Choroid plexus epithelial cell (primary cell): ENCODE measurements at regions not wholly inside any gene's neighbourhood (a gene's known extent, or its start where the extent isn't known, plus 50 kb on each side); places are given as distances from the start of the nearest gene placed in this dataset.

Experiments
- DNase-seq: peaks from one replicate; pipeline ENCODE4 v3.0.0-alpha.2; 2010; ENCODE audit warnings: low read depth
- H3K4me3 ChIP-seq: 2 replicates; pipeline ENCODE4 v1.5.1; 2011; ENCODE audit warnings: low read depth, mild to moderate bottlenecking, control low read depth, low read length, moderate library complexity
- TF ChIP-seq, protein P1 (sequence below): conservative IDR thresholded peaks from 2 replicates; pipeline ENCODE4 v1.5.1; 2011; ENCODE audit warnings: low read depth, mild to moderate bottlenecking, control low read depth, inconsistent platforms, low read length, moderate library complexity

DNA sequence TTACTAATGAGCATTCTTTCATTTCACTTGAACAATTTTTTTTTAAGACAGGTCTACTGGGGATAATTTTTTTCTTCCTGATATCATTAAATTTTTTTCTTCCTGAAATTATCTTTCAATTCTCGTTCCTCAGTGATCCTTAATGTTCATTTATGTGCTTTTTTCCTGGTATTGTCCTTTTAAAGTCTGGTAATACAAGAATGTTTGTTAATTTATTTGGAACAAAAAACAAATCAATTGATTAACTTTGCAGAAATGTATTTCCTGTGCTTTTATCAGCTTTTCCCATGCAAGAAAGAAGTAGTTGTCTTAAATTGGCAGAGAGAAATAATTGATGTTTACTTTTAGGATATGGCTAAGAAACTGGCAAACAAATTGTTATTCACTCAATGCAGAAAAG is 945.4 kb upstream of the MIR17HG start:
- TF ChIP-seq, protein P1, sequence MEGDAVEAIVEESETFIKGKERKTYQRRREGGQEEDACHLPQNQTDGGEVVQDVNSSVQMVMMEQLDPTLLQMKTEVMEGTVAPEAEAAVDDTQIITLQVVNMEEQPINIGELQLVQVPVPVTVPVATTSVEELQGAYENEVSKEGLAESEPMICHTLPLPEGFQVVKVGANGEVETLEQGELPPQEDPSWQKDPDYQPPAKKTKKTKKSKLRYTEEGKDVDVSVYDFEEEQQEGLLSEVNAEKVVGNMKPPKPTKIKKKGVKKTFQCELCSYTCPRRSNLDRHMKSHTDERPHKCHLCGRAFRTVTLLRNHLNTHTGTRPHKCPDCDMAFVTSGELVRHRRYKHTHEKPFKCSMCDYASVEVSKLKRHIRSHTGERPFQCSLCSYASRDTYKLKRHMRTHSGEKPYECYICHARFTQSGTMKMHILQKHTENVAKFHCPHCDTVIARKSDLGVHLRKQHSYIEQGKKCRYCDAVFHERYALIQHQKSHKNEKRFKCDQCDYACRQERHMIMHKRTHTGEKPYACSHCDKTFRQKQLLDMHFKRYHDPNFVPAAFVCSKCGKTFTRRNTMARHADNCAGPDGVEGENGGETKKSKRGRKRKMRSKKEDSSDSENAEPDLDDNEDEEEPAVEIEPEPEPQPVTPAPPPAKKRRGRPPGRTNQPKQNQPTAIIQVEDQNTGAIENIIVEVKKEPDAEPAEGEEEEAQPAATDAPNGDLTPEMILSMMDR: no peak
- no peak overlapping the region for H3K4me3 ChIP-seq
- DNase-seq: no peak

DNA sequence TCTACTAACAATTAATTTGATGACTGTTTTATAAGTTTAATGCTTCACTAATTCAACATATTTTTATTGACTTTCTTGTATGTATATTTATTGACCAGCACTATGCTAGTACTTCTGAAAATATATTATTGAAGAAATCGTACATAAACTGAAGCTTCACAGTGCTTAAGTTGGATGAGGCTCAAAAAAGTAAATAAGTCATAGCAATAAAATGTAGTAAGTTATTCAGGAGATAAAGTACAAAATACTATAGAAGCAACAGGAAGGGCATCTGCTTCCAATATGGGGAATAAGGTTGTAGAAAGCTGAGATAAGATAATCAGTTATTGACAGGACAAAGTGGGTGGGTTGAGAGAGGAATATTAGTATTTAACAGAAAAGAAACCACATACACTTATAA is 944.9 kb upstream of the MIR17HG start:
- H3K4me3 ChIP-seq: no peak overlapping the region
- TF ChIP-seq, protein P1: no peak
- no peak for DNase-seq

DNA sequence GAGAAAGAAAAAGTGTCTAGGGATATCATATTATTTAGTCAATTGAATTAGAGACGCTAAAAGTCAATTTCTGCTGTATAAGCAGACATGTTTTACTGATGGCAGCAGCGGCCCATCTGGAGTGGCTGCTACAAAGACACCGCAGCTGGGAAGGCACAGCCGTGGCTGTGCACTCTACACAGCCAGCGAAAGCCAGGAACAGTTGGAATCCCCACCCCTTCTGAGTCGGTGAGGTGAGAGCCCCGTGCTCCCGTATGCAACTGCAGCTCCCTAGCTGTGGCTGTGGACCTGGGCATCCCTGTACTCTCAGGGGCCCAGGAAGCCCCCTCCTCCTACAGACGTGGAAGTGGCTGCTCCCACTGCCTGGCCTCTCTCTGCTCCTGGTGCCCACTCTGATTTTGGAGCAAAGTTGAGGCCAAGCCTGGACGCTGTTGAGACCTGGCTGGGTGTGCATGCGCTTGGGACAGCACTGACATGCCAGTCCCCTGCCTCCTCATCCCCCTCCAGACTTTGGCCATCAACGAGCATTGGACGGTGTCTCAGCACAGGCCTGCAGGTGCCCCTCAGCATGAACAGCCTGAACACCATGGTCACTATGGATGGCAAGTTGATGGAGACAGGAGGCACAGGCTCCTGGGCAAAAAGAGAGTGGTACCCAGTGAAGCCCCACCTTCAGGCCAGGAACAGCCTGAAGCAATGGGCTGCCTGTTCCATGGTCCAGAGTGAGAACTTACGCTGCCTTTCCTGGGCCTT is 944.0 kb upstream of the MIR17HG start:
- no peak for DNase-seq
- TF ChIP-seq, protein P1: no peak
- H3K4me3 ChIP-seq: no peak overlapping the region

DNA sequence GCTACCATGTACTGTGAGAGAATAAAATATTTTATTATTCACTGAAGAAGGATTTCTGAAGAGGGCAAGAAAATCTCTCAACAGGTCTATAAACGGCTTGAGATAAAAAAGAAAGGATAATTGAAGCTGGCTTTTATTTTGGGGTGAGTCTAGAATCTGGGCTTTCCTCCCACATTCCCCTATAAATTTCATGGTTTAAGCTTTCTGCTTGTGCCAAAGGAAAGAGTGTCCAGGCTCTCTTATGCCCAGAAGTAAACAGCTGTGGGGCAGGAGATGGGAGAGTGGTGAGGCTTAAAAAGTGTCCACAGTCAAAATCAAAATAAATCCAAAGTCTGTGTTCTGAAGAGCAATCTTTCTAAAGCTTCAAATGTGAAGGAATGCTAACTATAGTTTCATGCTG is 942.2 kb upstream of the MIR17HG start:
- no peak for DNase-seq
- TF ChIP-seq, protein P1: no peak

DNA sequence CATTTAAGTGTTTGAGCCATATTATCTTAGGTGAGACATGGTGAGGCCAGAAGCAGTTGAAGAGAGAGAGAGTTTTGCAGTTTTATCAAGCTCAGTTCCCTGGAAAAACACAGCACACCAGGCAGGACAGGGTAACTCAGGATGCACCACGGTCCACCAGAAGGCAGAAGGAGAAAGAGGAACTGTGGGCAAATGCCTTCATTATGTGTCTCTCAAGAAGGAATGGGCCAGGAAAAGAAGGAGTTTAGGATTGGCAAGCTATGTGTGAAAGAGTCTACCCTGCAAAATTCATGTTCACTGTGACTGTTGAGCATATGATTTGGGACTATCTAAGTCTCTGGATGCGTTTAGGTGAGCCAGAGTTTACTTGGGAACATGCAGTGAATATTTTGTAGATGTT is 934.5 kb upstream of the MIR17HG start:
- no peak for DNase-seq
- TF ChIP-seq, protein P1: no peak
- no peak overlapping the region for H3K4me3 ChIP-seq

More for the DNA sequence above, 942.2 kb upstream of the MIR17HG start:
- H3K4me3 ChIP-seq: no peak overlapping the region

DNA sequence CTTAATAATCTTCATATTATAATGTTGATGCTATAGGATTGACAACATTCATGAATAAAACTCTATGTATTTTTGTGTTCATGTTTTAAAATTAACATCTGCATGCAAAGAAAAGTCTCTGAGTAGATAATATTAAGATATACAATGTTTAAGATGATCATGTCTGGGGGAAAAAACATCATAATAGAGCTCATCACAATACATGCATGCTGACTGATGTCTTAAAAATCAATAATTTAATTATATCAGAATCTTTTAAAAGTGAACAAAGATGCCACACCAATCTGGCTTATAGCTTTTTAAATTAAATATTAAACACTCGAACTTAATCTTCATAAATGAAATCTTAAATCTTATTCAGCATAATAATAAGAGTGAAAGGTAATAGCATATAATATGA is 933.9 kb upstream of the MIR17HG start:
- TF ChIP-seq, protein P1: no peak
- no peak for DNase-seq
- no peak overlapping the region for H3K4me3 ChIP-seq

DNA sequence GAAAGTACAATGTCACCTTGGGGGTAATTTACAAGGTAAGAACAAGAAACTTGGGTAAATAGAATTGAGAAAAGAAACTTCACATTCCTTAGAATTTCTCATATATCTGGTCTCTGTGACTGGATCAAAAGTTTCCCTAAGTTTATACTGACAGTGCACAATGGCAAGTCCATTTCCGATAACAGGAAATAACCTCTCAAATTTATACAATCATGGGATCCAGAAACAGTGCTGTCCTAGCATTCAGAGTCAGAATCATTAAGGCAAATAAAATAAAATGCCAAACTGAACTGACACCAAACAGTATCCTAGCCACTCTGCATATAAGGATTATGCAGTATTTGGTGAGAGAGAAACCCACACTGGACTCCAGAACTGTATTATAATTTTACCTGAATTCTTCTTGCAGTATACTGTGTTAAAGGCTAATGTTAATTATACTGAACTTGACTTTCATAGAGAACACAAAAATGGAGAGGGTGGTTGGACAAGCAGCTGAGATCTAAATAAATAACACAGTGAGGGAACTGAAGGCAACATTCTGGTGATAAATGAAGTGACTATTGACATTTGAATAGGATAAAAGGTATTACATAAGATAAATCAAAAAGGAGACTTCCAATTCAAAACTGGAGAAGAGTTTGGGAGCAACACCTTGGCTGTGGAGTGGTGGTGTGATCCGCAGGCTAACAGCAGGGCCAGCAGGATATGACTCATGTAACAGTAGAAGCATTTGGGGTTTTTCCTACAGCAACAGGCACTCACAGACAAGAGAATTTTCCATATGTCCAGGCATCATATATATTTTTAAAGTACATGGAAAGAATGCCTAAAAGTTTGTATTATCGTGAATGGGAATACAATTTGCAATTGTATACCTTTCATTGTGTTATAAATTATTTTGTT is 932.5 kb upstream of the MIR17HG start:
- DNase-seq: peak; percentile 89
- H3K4me3 ChIP-seq: no peak overlapping the region
- TF ChIP-seq, protein P1: no peak
